DOHH2 (cell line): ENCODE measurements at regions not wholly inside any gene's neighbourhood (a gene's known extent, or its start where the extent isn't known, plus 50 kb on each side); places are given as distances from the start of the nearest gene placed in this dataset.

Experiments used
- H3F3A ChIP-seq: fragments of 200-600 bp; sonication (generic), shearing (Covaris generic); 2 replicates; pipeline ENCODE4 v1.6.0; 2016; ENCODE audit warnings: antibody characterized with exemption, mild to moderate bottlenecking; ENCODE audit not compliant: control insufficient read depth, insufficient read depth
- H3K27ac ChIP-seq: fragments of 200-600 bp; sonication (generic); 2 replicates; pipeline ENCODE4 v1.5.1; 2014; ENCODE audit warnings: low read depth, mild to moderate bottlenecking, low read length, moderate library complexity
- H3K27me3 ChIP-seq: fragments of 200-600 bp; sonication (generic); 2 replicates; pipeline ENCODE4 v1.6.1; 2014; ENCODE audit warnings: mild to moderate bottlenecking, low read length, mixed read lengths; ENCODE audit not compliant: control insufficient read depth
- H3K36me3 ChIP-seq: fragments of 200-600 bp; sonication (generic); 2 replicates; pipeline ENCODE4 v1.6.1; 2014; ENCODE audit warnings: mild to moderate bottlenecking, low read length, moderate library complexity, mixed read lengths; ENCODE audit not compliant: control insufficient read depth
- H3K4me1 ChIP-seq: fragments of 200-600 bp; sonication (generic); 2 replicates; pipeline ENCODE4 v1.6.1; 2014; ENCODE audit warnings: mild to moderate bottlenecking, low read length, mixed read lengths; ENCODE audit not compliant: control insufficient read depth
- H3K4me2 ChIP-seq: fragments of 200-600 bp; sonication (generic); 2 replicates; pipeline ENCODE4 v1.6.0; 2014; ENCODE audit warnings: mild to moderate bottlenecking, low read length, moderate library complexity
- H3K4me3 ChIP-seq: fragments of 200-600 bp; sonication (generic); 2 replicates; pipeline ENCODE4 v1.5.1; 2014; ENCODE audit warnings: mild to moderate bottlenecking, low read length, mixed read lengths
- H3K79me2 ChIP-seq: fragments of 200-600 bp; sonication (generic); 2 replicates; pipeline ENCODE4 v1.6.1; 2014; ENCODE audit warnings: mild to moderate bottlenecking, low read length, mixed read lengths; ENCODE audit not compliant: control insufficient read depth
- H3K9me2 ChIP-seq: fragments of 200-600 bp; sonication (generic); replicated peaks from 2 replicates; pipeline ENCODE4 v1.6.1; 2014; ENCODE audit warnings: mild to moderate bottlenecking, low read length, mixed read lengths; ENCODE audit not compliant: control insufficient read depth
- H3K9me3 ChIP-seq: fragments of 200-600 bp; sonication (generic); 2 replicates; pipeline ENCODE4 v1.6.1; 2014; ENCODE audit warnings: antibody characterized with exemption, low read length, mixed read lengths; ENCODE audit not compliant: control insufficient read depth, insufficient read depth
- H4K20me1 ChIP-seq: fragments of 200-600 bp; sonication (generic); 2 replicates; pipeline ENCODE4 v1.6.0; 2014; ENCODE audit warnings: low read depth, mild to moderate bottlenecking, antibody characterized with exemption, low read length, moderate library complexity; ENCODE audit not compliant: control insufficient read depth, insufficient read depth
- CTCF ChIP-seq: fragments of 200-600 bp; sonication (generic); IDR thresholded peaks from one replicate; pipeline ENCODE4 v1.5.1; 2014; ENCODE audit warnings: antibody characterized with exemption, mild to moderate bottlenecking, low read depth, low read length; ENCODE audit not compliant: poor library complexity, severe bottlenecking
- EZH2phosphoT487 ChIP-seq: fragments of 200-600 bp; sonication (generic); IDR thresholded peaks from 2 replicates; pipeline ENCODE4 v1.6.1; 2017; ENCODE audit warnings: borderline replicate concordance, mild to moderate bottlenecking, antibody characterized with exemption, low read length, moderate library complexity, mixed read lengths

GRCh38 chr13:44255771-44256364 is 117.8 kb upstream of the SERP2 start:
- Histone ChIP-seq H3K27me3 (no peaks in the 10 kb centered on the region), H3K27ac (no peak overlapping the region), H4K20me1 (no peaks in the 10 kb centered on the region), H3K9me3 (no peaks in the 10 kb centered on the region), H3F3A (0 out of 2 replicates have a peak, but pooled peaks cover 2% of the 10 kb centered on the region), H3K9me2 (no peaks in the 10 kb centered on the region), H3K4me3 (no peak overlapping the region), H3K36me3 (no peaks in the 10 kb centered on the region), H3K4me1 (peaks cover 35% of the 10 kb centered on the region), H3K4me2 (no peak overlapping the region), H3K79me2 (no peaks in the 10 kb centered on the region)
- TF ChIP-seq CTCF (no peak), EZH2phosphoT487 (no peak)

- Histone ChIP-seq H3K36me3 (no peaks in the 10 kb centered on the region), H3K27me3 (no peaks in the 10 kb centered on the region), H3K9me3 (no peaks in the 10 kb centered on the region), H3K4me3 (no peak overlapping the region), H3K4me2 (no peak overlapping the region), H3K9me2 (no peaks in the 10 kb centered on the region), H3K27ac (no peak overlapping the region), H3K79me2 (no peaks in the 10 kb centered on the region), H3K4me1 (peaks cover 38% of the 10 kb centered on the region), H3F3A (0 out of 2 replicates have a peak, but pooled peaks cover 2% of the 10 kb centered on the region), H4K20me1 (no peaks in the 10 kb centered on the region)
- TF ChIP-seq EZH2phosphoT487 (no peak), CTCF (no peak)
Observed at GRCh38 chr13:44257796-44258195, 115.8 kb upstream of the SERP2 start.

GRCh38 chr13:44259045-44260027 is 114.3 kb upstream of the SERP2 start:
- Histone ChIP-seq H3F3A (0 out of 2 replicates have a peak, but pooled peaks cover 2% of the 10 kb centered on the region), H3K27ac (peak overlapping the region; percentile 86), H4K20me1 (no peaks in the 10 kb centered on the region), H3K4me3 (peak overlapping the region; percentile 67), H3K9me3 (no peaks in the 10 kb centered on the region), H3K4me2 (peak overlapping the region; percentile 96), H3K9me2 (no peaks in the 10 kb centered on the region), H3K79me2 (no peaks in the 10 kb centered on the region), H3K36me3 (no peaks in the 10 kb centered on the region), H3K4me1 (peaks cover 38% of the 10 kb centered on the region), H3K27me3 (no peaks in the 10 kb centered on the region)
- no peak for TF ChIP-seq EZH2phosphoT487
- TF ChIP-seq CTCF, result no peak
